Ureter (tissue), 1 donor: ENCODE measurements at regions not wholly inside any gene's neighbourhood (a gene's known extent, or its start where the extent isn't known, plus 50 kb on each side); places are given as distances from the start of the nearest gene placed in this dataset.
"Not testable (repeated sequence)": the region's sequence is repeated elsewhere in the genome, so short reads cannot be mapped to it uniquely, and the experiment has no call there.

Experiments used
- DNase-seq: peaks from one replicate; pipeline ENCODE4 v3.0.0-alpha.2; 2020; ENCODE audit warnings: low spot score
- donor health status: DM: yes; HTN: yes; CAD: no.

DNA sequence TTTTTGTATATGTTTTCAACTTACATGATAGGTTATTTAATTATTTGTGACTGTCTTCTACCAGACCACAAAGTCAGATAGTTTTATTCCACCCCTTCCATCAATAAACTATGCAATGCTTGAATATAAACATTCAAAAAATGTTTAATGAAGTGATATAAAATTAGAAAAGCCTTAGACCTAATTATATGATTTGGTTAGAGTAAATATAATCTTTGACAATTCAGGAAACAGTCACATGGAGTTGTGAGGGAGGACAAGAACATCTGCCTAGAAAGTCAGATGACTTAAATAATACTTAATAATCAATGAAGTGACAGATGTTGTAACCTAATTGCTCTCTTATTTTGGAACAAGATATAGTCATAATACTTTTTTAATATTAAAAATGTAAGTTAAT is 710.3 kb downstream of the ZBBX start:
- no peak for DNase-seq

DNA sequence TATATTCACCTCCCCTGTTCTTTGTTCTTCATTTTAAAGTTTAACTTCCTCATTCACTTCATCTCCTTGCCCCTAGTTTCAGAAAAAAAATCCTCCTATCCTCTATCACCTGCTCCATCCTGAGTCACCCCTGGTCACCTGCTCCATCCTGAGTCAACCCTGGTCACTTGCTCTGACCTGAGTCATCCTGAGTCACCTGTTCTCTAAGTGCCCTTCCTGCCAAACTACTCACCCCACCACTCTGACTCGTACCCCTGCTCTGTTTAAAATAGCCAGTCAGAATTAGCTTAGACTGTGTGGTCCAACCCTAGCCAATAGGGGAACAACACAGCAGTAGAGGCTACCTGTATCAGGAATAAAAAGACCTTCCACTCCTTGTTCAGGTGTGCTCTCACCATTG is 716.9 kb downstream of the ZBBX start:
- no peak for DNase-seq

DNA sequence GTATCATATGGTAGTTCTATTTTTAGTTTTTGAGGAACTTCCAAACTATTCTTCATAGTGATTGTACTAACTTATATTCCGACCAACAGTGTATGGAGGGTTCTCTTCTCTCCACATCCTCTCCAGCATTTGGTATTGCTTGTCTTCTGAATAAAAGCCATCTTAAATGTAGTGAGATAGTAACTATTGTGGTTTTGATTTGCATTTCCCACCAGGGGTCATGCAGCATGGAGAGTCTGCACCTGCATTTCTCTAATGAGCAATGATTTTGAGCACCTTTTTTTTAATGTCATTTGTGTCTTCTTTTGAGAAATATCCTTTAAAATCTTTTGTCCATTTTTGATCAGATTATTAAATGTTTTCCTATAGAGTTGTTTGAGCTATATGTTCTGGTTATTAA is 718.5 kb downstream of the ZBBX start:
- no peak for DNase-seq

DNA sequence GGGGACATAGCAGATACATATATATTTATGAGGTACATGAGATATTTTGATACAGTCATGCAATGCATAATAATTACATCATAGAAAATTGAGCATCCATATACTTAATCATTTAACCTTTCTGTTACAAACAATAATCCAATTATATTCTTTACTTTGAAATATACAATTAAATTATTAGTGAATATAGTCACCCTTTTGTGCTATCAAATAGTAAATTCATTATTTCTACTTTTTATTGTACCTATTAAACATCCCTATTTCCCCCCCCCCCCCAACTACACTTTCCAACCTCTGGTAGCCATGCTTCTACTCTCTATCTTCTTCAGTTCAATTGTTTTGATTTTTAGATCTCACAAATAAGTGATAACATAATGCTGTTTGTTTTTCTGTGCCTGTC is 719.1 kb downstream of the ZBBX start:
- DNase-seq = no peak

DNA sequence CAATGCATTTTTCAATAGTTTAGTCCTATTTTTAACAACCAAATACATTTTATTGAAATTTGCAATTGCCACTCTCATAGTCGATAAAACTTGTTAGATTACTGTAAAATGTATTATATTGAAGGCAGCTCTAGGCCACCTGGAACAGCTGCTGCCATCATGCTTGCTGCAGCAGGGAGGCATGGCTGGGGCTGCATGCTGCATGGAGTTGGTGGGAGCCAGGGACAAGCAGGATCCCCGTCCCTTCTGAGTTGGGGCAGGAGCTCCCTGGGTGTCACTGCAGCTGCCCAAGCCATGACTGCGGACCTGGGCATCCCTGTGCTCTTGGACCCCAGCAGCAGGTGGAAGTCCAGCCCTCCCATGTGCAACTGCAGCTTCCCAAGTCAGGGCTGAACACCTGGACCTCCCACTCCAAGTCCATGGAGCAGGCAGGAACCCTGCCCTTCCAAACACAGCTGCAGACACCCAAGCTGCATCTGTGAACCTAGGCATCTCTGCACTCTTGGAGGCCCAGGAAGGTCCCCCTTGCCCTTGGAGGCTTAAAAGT is 742.0 kb downstream of the ZBBX start:
- DNase-seq = no peak

DNA sequence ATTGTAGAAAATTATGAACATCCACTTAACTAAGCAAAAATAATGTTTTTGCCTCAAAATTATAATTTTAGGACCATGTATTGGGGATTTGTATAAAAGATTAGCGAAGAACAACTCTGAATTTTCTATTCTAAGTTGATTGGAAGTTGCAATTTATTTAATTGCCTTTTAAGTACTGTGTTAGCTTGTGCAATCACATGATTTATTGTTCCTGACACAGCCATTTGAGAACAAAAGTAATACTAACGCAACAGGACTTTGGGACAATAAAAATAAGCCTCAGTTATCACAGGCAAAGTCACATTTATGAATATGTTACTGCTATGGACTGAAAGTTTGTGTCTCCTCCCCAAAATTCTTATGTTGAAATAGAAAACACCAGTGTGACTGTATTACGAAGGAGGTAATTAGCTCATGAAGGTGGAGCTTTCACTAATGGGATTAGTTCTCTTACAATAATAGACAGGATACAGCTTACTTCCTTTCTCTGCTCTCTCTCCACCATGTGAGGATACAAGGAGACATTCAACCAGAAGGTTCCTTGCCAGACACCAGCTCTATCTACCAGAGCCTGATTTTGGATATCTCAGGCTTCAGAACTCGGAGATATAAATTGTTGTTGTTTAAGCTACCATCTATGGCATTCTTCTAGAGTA is 745.9 kb downstream of the ZBBX start:
- DNase-seq = no peak

DNA sequence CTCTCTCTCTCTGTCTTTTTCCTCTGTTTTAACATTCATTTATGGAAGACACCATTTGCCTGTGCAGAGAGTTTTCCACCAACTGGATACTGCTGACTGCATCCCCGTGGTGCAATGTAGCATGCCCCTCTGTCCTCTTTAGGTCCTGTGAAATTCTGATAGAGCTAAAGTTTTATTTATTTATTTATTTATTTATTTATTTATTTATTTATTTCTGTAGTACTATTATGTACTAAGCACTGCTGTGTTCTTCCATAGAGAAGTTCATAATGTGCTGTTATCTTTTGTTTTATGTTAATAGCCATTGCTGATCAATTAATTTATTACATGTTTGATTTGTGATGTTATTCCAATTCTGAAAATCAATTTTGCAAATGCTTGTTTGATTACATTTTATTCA is 749.9 kb downstream of the ZBBX start:
- no peak for DNase-seq

DNA sequence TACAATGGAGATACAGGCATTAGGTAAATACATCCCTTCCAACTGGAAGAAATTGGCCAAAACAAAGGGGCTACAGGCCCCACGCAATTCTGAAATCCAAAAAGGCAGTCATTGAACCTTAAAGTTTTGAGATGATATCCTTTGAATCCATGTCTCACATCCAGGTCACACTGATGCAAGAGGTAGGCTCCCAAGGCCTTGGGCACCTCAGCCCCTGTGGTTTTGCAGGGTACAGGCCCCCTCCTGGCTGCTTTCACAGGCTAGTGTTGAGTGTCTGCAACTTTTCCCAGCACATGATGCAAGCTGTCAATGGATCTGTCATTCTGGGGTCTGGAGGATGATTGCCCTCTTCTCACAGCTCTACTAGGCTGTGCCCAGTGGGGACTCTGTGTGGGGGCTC is 766.7 kb downstream of the ZBBX start:
- DNase-seq = no peak

DNA sequence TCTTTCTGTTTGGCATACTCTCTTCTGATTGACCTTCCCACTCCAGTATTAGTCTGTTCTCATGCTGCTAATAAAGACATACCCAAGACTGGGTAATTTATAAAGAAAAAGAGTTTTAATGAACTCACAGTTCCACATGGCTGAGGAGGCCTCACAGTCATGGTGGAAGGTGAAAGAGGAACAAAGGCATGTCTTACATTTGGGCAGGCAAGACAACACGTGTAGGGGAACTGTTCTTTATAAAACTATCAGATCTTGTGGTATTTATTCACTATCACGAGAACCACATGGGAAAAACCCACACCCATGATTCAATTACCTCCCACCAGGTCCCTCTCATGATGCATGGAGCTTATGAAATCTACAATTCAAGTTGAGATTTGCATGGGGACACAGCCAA is 767.3 kb downstream of the ZBBX start:
- not testable (repeated sequence) for DNase-seq

DNA sequence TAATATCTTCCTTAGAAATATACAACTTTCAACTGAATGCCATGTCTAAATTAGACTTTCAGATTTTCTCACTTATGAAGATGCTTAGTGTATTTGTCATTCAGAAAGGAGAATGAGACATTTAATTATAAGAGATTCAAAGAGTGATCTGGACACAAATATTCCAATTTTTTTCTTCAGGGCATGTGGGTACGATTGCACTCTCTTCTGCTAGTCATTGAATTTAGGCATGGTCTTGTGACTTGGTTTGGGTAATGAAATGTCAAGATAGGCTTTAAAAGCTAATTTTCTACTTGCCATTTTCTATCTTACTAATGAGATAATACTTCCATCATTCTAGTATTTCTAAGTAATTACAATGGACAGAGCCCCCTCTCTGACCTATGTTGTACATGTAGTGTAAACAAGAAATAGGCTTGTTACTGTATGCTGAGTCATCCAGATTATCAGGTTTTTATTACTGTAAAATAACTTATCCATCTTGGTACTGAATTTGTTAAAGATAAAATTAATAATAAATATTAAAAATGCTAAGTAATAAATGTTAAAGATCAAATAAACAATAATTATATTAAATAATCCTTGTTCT is 770.8 kb upstream of the BCHE start:
- no peak for DNase-seq

DNA sequence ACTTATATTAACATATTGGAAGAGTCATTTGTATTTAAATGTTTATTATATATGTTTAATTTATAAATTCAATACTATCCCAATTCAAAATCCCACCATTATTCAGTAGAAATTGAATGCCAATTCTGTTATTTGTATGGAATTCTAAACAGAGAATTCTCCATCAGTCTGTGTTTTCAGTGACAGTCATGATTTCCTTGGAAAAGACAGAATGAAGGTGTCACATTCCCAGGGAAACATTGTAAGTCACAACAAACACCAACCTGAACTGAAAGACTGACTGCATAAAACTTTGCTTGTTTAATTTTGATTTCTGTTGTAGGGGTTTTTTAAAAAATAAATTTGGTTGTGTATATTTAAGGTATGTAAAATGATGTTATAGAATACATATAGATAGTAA is 769.8 kb upstream of the BCHE start:
- DNase-seq = no peak

DNA sequence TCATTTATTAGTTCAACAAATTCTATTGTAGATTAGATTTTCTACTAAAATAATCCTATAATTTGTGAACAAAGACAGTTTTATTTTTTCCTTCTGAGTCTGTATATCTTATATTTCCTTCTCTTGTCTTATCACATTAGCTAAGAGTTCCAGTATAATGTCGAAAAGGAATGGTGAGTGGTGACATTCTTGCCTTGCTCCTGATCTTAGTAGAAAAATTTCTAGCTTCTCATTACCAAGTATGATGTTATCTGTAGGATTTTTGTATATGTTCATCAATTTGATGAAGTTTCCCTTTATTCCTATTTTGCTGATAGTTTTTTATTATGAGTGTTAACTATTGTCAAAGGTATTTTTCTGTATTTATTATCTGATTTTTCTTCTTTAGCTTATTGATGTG is 756.6 kb upstream of the BCHE start:
- no peak for DNase-seq

DNA sequence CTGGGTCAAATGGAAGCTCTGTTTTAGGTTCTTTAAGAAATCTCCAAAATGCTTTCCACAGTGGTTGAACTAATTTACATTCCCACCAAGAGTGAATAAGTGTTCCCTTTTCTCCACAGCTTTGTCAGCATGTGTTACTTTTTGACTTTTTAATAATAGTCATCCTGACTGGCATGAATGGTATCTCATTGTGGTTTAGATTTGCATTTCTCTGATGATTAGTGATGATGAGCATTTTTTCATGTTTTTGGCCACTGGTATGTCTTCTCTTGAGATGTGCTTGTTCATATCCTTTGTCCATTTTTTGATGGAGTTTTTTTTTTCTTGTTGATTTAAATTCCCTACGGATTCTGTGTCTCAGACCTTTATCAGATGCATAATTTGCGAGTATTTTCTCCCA is 745.0 kb upstream of the BCHE start:
- DNase-seq = no peak

DNA sequence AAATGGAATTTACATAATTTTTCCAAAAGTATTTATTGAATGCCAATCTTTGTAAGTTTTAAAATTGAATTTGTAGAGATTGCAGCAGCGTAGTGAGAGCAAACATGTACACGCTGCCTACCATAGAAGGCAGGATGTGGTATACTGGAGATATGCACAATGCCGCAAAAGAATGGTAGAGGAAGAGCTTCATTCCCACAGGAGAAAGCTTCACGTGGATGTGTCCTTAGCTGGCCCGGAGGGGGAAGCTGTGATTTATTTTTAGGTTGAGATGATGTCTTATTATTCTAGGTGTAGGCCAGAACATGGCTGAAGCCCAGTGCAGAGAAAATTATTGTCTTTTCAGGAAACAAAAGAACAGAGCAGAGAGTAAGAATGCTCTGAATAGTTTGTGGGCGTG is 743.3 kb upstream of the BCHE start:
- DNase-seq = no peak

DNA sequence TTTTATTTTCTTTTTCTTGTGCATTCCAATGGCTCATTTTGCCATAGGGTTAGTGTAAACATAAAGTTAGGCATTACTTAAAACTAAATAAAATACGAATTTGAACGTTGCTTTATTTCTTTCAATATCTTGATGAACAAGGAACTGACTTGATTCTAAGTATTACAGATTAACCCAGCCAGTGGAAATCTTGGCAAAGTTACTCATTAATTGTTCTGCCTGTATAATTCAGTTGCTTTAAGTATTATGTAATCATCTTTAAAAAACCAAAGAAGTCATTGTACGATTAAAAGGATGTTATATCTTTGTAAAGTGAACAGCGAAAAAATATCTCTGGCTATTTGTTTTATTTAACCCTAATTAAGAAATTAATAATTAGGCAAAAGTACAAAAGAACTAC is 737.9 kb upstream of the BCHE start:
- no peak for DNase-seq

DNA sequence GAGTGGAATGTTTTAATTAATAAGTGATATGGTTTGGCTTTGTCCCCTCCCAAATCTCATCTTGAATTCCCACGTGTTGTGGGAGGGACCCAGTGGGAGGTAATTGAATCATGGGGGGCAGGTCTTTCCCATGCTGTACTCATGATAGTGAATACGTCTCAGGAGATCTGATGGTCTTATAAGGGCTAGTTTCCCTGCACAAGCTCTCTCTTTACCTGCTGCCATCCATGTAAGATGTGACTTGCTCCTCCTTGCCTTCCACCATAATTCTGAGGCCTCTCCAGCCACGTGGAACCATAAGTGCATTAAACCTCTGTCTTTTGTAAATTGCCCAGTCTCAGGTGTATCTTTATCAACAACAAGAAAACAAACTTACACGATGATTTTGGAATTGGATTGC is 734.5 kb upstream of the BCHE start:
- DNase-seq = not testable (repeated sequence)

DNA sequence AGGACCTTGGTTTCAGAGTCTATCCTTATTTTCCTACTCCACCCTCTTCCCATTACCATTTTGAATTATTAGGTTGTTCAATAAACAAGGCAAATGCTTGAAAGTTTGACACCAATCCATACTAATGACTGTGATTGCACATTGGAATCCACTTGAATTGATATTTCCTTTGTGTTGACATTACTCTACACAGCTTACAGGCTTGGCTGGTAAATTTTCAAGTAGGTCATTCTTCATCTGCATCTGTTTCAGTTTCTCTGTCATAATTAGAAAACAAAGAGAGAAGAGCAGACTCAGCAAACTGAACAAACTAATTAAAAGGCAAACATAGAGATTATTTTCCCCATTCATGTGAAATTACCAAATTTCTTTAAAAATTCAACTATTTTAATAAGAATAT is 732.9 kb upstream of the BCHE start:
- no peak for DNase-seq

DNA sequence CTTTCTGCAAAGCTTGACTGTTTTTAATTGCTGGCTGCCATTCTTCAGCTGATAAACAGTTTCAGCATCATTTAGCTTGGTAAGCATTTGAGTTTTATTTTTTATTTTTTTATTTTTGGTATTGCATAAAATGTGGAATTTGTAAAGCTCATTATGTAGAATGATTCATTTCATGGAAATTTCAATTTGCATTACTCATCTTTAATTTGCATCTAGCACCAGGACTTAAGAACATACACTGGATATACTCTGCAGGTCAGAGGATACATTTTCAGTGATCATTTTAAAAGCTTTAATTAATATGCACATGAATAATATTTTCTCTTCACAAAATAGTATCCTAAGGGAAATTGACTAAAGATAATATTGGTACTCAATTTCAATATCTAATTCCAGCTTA is 732.4 kb upstream of the BCHE start:
- no peak for DNase-seq

DNA sequence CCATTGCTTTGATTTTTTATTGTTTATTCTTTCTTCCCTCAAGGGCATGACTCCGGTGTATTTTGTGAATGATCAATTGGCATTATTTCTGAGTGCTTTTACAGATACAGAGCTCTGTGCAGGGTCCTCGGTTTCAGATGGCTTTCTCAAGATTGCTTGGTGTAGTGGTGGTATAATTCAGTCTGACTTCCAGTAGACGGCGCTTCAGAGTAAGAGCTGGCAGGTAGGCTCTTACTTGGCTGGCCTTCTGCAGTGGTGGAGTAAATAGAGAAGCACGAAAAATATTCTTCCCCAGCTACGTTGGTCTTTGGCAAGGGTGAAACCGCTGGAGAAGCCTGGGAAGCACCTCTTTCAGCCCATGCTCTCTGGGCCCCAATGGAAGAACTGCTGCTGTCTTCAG is 723.0 kb upstream of the BCHE start:
- DNase-seq = no peak

DNA sequence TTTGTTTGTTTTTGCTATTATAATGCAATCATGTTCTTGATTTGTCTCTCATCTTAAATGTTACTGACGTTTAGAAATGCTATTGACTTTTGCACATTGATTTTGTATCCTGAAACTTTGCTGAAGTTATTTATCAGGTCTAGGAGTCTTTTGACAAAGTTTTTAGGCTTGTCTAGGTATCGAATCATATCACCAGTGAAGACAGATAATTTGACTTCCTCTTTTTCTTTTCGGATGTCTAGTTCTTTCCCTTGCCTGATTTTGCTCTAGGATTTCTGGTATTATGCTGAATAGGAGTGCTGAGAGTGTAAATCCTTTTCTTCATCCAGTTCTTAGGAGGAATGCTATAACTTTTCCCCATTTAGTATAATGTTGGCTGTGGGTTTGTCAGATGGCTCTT is 719.7 kb upstream of the BCHE start:
- DNase-seq = no peak

DNA sequence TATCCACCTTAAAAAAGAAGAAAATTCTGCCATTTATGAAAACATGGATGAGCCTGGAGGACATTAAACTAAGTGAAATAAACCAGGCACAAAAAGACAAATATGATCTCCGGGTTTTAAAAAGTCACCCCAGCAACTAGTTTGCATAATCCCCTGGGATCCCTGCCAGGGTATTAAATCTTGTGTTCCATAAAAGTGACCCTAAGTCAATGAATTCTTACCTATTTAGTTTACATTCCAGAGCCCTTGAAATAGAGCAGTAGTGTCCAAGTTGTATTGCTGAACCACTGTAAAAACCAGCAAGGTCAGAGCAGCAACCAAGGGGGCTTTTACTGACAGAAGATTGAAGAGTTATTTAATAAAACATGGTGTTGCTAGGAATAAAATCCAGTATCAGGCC is 716.8 kb upstream of the BCHE start:
- no peak for DNase-seq

DNA sequence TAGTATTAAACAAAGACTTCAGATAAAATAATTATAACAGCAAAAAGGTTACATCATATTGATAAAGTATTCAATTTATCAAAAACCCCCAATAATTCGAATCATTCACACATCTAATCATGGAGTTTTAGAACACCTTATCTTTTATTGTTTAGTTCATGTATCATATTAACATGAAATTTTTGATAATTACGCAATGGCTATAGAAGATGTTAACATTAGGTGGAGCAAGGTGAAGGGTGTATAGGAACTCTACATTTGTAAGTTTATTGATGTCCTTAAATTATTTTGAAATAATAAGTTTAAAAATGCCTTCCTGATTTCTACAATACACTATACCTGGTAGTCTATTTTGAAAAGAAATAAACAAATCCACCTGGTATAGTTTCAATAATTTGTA is 696.5 kb upstream of the BCHE start:
- DNase-seq = no peak

DNA sequence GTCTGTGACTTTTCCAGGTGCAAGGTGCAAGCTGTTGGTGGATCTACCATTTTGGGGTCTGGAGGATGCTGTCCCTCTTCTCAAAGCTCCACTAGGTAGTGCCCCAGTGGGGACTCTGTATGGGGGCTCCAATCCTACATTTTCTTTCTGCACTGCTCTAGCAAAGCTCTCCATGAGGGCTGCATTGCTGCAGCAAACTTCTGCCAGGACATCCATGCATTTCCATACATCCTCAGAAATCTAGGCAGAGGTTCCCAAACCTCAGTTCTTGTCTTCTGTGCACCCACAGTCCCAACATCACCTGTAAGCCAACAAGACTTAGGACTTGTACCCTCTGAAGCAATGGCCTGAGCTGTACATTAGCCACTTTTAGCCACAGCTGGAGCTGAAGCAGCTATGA is 694.5 kb upstream of the BCHE start:
- no peak for DNase-seq

DNA sequence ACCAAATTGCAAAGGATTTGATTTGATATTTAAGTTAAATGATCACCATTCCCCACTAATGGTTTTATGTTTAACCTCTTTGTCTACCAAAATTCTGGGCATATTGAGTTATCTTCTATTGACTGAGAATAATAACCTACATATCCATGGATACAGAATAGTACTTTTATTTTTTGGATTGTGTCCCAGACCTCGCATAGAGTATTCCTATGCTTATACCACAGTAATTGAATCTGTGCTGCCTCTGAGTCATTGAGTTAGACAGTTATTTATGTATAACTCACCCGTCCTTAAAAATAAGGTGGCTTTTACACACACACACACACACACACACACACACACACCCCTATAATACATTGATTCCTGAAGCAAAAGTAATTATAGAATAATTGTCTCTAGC is 690.1 kb upstream of the BCHE start:
- DNase-seq = no peak
